GM18870 (cell line): ENCODE measurements at regions not wholly inside any gene's neighbourhood (a gene's known extent, or its start where the extent isn't known, plus 50 kb on each side); places are given as distances from the start of the nearest gene placed in this dataset.
A peak's percentile ranks its signal among the peaks of the same experiment; 100 is the strongest.

Experiments
- ATAC-seq: cut with Tn5 transposase; IDR thresholded peaks from one replicate; pipeline ENCODE4 v1.9.1; 2021; ENCODE audit warnings: moderate library complexity; ENCODE audit not compliant: unreplicated experiment

DNA sequence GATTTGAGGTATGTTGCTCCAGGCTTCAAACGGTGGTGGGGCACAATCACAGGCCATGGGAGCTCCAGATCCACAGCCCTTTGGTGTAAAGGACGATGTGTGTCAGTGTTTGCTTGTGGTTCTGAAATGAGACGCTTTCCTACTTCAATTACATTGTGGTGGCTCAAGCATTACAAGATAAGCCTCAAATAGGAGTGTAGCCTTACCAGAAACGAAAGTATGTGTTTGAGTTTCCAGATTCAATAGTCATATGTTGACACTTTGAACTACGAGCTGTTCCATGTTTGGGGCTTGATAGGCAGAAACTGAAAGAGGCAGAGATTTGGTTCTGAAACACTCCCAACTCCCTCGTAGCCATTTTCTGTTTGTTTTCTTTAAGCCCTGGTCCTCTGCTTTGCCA is 187.1 kb downstream of the MYLK4 start:
- ATAC-seq, result peak; percentile 98

DNA sequence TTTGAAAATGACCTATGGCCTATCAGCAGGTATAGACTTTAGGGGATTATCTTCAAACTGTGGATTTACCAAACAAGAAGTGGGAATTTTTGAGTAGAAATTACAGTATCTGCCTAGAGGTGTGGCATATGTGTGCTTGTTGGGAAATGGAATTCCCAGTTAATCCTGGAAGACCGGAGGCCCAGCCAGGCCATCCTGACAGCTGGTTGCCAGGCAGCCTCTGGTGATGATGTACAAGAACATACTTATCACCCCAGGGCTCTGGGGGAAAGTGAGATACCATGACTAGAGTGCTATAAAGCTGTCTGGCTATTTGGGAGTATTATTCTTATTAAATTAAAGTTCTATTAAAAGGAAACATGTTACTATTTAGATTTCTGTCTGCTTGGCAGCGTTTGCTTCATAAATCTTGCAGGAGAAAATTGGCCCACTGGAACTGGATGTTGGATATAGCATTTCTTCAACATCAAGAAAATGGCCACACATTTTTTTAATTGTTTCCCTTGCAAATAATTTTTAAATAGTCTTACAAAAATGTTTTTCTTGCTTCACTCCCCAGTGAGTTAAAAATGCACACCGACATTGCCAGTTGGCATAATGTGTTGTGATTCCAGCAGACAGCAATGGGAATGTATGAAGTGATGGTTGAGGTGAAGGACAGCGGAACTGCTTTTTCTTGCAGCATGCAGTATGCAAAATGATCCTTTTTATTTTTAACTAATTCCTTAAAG is 187.8 kb downstream of the MYLK4 start:
- no peak for ATAC-seq

DNA sequence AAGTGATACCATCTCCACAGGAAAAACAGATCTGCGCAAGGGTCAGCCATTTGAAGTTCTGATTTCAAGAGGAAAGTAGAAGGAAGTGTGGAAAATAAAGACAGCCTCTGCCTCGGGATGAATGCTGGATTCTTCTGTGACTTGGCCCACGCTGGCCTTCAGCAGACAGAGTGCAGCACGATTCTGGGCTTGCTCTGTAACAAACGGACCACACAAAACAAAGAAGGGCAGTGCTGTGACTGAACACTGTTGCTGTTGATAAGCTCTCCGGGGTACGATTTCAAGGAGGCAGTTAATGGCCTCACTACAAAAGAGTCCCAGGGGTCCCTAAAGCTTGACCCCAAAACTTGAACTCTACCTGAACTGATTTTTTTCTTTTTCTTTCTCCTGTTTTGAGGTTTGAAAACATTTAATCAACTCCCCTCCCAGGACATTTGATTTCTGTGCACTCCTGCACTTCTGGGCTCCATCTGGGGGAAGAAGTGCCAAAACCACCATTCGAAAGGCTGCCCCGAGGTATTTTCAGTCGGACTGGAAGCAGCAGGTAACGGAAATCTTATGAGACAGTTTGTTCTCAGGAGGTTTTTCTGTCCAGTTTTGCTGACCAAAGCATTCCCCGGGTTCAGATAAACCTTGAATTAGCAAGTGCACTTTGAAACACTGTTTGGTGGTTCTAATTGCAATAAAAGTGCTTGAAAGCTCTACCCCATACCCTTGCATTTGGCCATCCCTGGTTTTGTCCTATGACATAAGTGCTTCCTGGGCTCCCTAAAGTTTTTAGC is 189.6 kb downstream of the MYLK4 start:
- ATAC-seq, result no peak

DNA sequence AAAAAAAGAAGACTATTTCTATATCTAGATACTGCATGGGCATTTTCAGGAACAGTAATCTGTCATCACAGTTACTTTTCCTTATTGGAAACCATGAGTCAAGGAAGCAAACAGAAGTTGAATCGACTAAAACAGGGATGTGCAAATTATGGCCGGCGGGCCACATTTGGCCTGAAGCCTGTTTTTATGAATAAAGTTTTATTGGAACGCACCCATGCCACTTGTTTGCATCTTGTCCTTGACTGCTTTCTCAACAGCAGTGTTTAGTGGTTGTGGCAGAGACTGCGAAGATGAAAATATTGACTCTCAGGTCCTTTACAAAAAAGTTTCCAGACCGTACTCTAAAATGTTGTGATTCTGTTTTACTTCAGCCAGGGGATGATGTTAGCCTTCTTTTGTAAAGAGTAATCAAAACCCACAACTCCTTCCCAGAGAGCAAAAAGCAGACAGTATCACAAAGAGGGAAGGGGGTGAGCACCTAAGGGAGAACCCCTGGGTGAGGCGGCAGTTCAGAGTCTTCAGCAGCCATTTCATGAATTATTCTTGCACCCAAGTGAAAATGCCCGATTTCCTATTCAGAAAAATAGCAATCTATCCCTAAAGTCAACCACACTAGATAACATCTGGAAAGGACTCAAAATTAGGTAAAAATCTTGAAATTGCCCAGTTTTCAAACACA is 190.4 kb downstream of the MYLK4 start:
- ATAC-seq, result no peak

DNA sequence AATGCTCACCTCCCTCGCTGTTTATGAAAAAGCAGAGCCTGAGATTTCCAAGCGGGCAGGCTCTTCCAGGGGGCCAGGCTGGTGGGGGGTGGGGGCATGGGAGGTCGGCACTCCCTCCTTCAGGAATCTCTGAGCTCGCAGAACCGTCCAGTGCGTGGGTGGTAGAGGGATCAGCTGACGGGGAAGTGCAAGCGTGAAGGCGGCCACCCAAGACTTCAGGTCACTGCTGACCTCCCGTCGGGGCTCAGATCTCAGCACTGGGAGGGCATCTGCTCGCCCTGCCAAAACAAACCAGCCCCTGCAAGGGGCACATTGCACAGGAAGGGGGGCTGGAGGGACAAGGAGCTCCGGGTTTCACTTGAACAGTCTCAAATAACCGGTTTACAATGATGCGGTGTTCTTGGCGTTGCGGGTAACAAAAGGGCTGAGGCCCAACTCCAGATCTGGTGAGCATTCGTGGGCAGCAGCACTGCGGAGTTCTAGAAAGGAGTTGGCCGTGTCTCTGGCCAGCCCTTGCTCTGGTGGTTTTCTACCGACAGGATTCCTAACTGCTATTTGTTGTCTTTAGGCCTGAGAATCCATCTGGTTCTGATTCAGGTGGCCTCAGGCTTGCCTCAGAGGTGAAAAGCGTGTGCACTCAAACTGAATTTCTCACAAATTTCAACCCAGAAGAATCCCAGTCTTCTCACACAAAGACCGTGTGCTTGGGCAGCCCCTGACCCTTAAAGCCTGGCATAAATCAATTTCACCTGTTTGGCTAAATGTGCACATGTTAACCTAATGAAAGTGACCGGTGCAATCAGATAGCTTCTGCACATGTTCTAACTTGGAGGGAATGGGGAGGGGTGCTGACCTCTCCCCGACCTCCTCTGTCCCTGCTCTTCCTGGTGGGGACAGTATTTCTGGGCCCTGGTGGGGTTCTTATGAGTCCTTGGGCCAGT is 191.6 kb downstream of the MYLK4 start:
- no peak for ATAC-seq

DNA sequence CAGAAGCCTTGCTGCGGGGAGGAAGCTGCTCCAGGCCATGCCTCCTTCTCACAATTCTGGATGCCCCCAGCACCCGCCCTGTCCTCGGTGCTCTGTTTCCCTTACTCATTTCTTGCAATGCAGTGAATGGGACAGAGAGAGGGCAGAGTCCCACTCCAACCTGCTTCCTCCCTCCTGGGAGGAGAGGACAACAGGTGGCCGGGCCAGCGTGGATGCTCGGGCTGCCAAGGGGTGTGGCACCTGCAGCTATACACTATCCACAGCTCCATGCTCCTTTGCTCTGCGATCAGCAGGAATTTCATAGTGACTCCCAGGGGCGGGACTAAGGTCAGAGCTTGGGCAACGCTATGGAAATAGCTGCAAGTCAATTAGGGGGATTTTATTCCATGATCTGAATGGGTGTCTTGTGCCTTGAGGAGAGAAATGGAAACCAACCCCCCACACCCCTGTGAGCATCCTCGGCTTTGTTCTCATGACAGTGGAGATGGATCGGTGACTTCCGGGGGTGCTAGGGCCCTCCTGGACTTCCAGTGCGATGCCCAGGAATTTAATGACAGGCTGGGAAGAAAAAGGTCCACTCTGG is 192.5 kb downstream of the MYLK4 start:
- no peak for ATAC-seq

DNA sequence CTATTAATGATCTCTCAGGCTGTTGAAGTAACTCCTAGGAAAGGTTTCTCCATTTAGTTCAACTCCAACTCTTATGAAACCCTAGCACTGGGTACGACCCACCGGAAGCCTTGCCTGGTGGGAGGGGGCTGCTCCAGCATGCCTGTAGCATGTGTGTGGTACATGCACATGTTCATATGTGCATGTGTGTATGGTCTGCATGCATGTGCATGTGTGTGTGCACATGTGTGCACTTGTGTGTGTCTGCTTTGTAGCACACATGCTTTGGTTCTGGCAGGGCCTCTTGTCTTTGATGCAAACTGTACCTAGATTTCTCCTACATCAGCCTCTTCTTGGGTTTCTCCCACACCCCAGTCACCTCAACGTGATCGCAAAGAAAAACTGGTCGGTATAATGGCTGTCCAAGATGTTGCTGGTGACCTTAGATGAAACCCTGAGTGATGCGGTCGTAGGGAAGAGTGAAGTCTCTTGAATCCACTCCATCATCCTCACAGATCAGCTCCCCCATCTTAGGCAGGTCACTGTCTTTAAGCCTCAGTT is 193.5 kb downstream of the MYLK4 start:
- ATAC-seq, result no peak

DNA sequence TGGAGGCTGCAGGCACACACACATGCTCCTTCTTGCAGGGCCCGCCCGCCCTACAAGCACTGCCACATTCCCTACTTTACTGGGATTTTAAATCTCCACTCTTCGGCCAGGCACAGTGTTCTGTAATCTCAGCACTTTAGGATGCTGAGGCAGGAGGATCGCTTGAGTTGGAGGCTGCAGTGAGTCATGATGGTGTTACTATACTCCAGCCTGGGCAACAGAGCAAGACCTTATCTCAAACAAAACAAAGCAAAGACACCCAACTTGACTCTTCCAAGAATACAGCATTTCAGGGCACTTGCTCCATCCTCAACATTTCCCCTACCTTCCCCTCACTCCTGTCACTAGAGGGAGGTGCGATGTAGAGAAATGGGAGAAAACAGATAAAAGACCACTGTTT is 194.0 kb downstream of the MYLK4 start:
- ATAC-seq, result no peak

DNA sequence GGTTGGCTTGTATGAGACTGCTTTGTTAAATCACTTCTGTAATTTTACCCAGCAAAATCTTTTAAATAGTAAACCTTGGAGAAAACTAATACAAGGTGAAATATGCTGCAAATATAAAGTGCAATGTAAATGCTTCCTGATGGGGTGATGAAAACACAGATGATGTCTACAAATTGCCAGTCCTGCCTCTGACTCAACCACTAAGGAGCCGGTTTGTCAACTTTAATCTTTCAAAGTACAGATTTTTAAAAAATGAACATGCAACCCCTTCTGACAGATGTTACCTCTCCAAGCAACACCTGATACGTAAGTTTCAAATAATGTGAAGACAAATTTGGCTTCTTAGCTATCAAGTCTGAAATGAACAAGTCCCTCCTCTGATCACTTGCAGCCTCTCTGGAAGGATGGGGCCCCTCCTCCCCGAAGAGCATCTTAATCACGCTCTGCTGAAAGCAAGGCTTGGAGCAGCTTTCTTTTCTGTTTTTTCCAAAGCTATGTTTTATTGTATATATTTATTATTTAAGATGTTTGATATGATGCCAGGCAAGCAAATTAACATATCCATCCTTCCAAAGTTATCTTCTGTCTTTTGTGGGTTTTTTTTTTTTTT is 196.0 kb downstream of the MYLK4 start:
- ATAC-seq, result no peak

DNA sequence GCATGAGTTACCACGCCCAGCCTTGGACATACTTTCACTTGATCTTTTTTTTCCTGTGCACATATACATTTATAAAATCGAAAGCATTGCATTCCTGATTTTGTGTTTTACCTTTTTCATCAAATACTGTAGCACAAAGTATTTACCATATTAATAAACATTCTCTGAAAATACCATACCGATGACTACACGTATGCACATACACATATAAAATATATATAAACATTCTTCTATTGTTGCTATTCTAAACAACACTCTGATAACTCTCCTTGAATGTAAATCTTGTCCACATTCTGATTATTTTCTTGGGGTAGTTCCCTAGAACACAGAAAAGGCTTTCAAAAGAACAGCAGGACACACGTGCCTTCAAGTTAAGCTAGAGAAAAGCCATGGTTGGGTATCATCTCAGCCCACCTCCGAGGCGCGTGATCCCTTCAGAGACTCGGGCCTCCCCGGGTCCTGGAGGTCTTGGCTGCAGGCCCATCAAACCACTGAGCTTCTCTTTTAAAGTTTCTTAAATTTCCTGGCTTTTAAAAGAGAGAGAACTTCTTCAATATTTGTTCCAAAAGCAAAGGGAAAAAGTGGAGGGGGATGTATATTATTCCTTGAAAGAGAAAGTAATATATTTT is 198.1 kb downstream of the MYLK4 start:
- ATAC-seq, result no peak

DNA sequence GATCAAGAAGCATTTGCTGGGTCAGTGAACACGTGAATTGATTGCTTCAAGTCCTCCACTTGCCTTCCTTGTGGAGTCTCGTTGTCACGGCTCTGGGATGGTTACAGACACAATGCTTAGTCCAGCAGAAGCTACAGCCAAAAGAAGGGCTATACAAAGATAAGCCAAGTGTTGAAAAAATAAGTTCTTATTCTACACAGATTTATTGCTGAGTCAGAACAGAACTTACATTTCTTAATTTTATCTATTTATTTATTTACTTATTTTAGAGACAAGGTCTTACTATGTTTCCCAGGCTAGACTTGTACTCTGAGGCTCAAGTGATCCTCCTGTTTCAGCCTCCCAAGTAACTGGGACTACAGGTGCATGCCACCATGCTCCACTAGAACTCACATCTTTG is 199.0 kb downstream of the MYLK4 start:
- no peak for ATAC-seq

DNA sequence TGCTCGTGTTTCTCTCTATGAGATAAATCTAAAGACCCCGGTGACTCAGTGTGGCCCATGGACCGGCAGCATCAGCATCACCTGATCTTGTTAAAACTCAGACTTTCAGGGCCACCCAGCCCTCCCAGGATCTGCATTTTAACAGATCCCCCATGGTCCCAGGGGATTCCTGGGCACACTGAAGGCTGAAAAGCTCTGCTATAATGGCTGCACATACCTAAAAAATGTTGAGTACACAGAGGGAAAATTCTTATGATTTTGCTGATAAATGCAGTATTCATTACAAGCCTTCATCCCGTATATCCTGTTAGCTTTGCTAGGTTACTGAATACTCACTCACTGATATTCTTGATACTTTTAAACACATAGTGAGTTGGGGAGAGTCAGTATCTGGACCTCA is 200.5 kb downstream of the MYLK4 start:
- no peak for ATAC-seq

DNA sequence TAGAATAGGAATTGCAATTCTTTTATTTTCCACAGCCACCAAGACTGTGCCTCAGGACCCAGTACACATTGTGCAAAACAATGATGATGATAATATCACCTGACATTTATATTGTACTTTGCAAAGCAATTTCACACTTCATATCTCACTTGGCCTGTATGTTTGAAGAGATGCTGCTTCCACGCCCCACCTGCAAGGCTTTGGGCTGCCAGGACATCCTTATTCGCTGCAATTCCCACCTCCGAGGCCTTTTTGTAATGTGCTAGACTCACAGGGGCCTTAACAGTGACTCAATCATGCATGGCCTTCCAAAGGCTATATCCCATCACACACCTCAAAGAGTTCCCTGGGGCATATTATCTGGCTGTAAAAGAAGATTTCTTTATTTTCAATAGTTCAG is 200.9 kb downstream of the MYLK4 start:
- no peak for ATAC-seq

DNA sequence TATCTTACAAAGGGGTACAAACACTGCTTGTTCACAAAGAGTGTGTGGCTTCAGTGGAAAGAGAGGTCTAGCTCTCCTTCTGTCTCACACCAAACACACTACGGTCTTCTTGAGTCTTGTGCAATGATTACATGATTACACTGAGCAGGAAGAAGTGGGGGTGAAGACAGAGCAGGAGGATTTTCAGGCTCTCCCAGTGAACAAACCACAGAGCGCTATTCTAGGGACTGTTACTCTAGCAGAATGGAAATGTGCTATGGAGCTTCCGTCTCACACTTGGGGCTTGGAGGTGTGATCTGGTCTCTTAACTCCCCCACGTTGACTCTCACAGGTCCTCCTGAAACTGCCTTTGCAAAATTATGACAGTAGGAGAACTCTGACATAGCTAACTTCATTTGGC is 203.4 kb downstream of the MYLK4 start:
- no peak for ATAC-seq

DNA sequence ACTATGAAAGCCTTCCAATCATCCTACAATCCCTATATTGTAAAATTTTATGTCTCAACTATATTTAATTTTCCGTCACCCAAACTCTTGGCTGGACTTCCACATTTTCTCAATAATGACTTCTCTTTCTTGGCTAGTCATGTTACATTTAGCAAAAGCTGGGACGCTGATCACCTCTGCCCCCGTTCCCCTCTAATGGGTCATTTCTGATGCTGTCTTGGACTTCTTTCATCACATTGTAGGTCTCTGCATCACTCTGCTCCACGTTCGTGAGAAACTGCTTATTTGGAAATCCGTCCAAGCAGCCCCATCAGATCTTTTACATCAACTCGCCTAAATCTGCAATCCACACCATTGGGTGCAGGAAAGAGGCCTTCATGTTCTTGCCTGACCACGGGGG is 203.8 kb downstream of the MYLK4 start:
- ATAC-seq, result no peak

DNA sequence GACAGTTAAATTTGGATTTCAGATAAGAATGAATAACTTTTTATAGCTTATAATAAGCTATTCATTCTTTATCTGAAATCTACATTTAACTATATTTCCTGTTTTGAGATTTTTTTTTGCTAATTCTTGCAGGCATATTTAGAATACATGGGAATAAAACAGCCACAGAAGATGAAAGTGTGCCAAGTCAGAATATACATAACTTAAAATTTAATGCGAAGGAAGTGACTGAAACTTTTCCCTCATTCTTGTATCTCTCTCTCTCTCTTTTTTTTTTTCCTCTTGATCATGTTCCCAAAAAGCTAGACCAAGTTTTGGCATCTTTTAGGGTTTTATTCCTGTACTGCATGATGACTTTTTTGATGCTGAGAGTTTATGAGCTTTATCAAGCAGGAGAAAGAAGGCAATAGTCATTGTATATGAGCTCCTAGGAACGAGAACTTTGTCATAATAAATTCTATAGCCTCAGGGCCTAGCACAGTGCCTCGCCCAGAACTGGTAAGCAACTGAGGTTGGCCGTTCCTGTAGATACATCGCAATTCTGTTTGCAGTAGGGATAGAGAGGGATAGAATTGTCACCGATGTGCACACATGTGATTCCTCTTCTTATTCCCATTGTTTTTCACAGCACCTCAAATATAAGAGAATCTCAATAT is 205.2 kb downstream of the MYLK4 start:
- no peak for ATAC-seq

DNA sequence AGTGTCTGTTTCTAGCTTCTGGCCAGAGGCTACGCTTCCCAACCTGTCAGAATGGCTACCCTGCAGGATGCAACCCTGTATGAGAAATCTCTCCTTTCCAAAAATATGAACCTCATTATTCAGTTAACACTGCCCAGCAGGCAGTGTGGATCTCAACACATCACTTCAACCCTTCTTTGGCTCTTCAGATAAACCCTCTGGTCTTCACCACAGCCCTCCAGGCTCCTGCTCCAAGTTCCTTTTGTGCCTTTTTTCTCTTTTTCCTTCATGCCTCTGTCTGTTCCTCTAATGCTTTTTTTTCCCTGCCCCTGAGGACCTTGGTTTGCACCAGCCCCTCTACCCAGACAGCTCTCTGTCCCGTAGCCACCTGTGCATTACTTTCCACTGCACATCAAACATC is 207.4 kb downstream of the MYLK4 start:
- ATAC-seq, result no peak

DNA sequence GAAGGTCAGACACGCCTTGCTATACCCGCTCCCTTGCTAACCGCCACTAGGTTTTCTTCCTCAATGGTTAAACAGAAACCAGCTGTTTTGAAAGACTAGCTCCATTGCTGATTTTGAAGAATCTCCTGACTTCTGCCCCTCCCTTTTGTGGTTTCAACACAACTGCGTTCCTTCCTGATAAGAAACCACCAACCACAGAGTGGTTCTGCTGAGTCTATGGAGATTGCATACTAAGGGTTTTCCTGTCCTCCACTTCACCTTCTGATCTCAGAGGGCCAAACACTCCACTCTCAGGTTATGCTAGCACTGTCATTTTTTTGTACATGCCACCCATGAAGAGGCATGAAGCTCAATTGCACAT is 207.9 kb downstream of the MYLK4 start:
- ATAC-seq, result peak; percentile 92
